HG02970 (cell line): ENCODE measurements at regions not wholly inside any gene's neighbourhood (a gene's known extent, or its start where the extent isn't known, plus 50 kb on each side); places are given as distances from the start of the nearest gene placed in this dataset.

Experiments used
- ATAC-seq: cut with Tn5 transposase; IDR thresholded peaks from one replicate; pipeline ENCODE4 v1.9.1; 2021; ENCODE audit warnings: mild to moderate bottlenecking, moderate library complexity, moderate number of reproducible peaks; ENCODE audit not compliant: unreplicated experiment, low FRiP score

- ATAC-seq, result no peak
Observed at GRCh38 chr14:58833634-58834378, 196.0 kb downstream of the DACT1 start.

GRCh38 chr14:58836303-58836974 is 198.7 kb downstream of the DACT1 start:
- ATAC-seq, result no peak

GRCh38 chr14:58839233-58839632 is 201.5 kb downstream of the DACT1 start:
- ATAC-seq, result no peak

GRCh38 chr14:58844544-58844943 is 206.8 kb downstream of the DACT1 start:
- no peak for ATAC-seq

GRCh38 chr14:58846682-58847465 is 209.1 kb downstream of the DACT1 start:
- ATAC-seq, result no peak

- ATAC-seq, result no peak
Observed at GRCh38 chr14:58848365-58848764, 210.6 kb downstream of the DACT1 start.

- no peak for ATAC-seq
Observed at GRCh38 chr14:58849601-58850000, 211.8 kb downstream of the DACT1 start.

- no peak for ATAC-seq
Observed at GRCh38 chr14:58850011-58850410, 212.2 kb downstream of the DACT1 start.

GRCh38 chr14:58861586-58861985 is 223.8 kb downstream of the DACT1 start:
- ATAC-seq, result no peak

GRCh38 chr14:58862416-58863160 is 224.8 kb downstream of the DACT1 start:
- no peak for ATAC-seq

- no peak for ATAC-seq
Observed at GRCh38 chr14:58863661-58864345, 226.0 kb downstream of the DACT1 start.

GRCh38 chr14:58864751-58865513 is 227.2 kb downstream of the DACT1 start:
- no peak for ATAC-seq

- no peak for ATAC-seq
Observed at GRCh38 chr14:58865514-58866281, 227.9 kb downstream of the DACT1 start.

GRCh38 chr14:58866391-58866790 is 228.6 kb downstream of the DACT1 start:
- ATAC-seq, result no peak

- no peak for ATAC-seq
Observed at GRCh38 chr14:58870961-58871360, 233.2 kb downstream of the DACT1 start.

GRCh38 chr14:58871573-58871972 is 233.8 kb downstream of the DACT1 start:
- no peak for ATAC-seq

- ATAC-seq, result no peak
Observed at GRCh38 chr14:58872061-58872460, 234.3 kb downstream of the DACT1 start.

GRCh38 chr14:58873228-58873953 is 235.6 kb downstream of the DACT1 start:
- ATAC-seq, result no peak
